ENCODE measurements at regions not wholly inside any gene's neighbourhood (a gene's known extent, or its start where the extent isn't known, plus 50 kb on each side); places are given as distances from the start of the nearest gene placed in this dataset.

DNA sequence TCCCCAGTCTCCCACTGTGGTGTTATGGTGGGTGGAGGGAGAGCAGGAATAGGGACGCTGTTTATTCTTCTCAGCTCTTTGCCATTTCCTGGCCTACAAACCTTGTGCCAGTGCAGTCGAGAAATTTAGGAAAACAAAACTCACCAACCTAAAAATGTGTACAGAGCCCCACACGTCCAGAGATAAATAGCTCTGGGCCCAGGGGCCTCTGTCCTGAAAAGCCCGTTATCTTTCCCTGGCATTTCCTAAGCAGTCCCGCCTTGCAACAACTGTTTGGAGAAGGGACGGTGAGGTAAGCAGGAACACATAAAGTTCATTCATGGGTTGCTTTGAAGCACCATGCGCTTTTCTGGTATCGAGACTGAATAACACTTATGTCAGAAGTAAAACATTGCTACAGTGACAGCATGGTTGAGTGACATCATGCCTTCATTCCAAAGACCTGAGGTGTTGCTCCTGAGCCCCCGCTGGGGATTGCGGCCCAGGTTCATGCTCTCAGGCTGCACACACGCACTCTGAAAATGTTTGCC, 80.1 kb upstream of the NXT1 start:
- no peak for TF ChIP-seq POLR2A (IDR thresholded peaks at IDR 0.05; ENCODE audit: low read depth, low read length)
- no peak for TF ChIP-seq POLR2AphosphoS5 (IDR thresholded peaks at IDR 0.05; ENCODE audit: low read depth, low read length)
- TF ChIP-seq TAF1 (IDR thresholded peaks at IDR 0.05; ENCODE audit: low read depth, low read length), result no peak
- no peak for TF ChIP-seq SPI1 (IDR thresholded peaks at IDR 0.05; ENCODE audit: low read depth, low read length)
- no peak for TF ChIP-seq POU2F2 (IDR thresholded peaks at IDR 0.05; ENCODE audit: low read depth, low read length)
- no peak for TF ChIP-seq PAX5 (IDR thresholded peaks at IDR 0.05; ENCODE audit: insufficient read depth, low read length, severe bottlenecking)

Data from GM12891 (cell line).